ENCODE measurements at regions not wholly inside any gene's neighbourhood (a gene's known extent, or its start where the extent isn't known, plus 50 kb on each side); places are given as distances from the start of the nearest gene placed in this dataset.

DNA sequence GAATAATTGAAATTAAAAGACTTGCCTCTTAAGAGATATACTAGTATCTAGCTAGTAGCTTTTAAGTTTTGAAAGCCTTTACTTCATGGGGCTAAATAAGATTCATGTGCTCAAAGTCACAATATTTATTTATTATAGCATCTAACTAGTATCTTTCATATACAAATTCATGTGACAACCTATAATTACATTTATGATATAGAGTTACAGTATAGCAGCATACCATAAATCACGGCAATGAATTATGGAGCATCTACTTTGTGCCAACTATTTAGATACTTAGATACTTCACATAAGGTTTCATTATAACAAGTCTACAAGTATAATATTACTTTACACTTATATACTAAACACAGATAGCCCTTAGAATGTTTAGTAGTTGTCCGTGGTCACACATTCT, 229.4 kb downstream of the TPRG1 start:
- TF ChIP-seq, protein P1, sequence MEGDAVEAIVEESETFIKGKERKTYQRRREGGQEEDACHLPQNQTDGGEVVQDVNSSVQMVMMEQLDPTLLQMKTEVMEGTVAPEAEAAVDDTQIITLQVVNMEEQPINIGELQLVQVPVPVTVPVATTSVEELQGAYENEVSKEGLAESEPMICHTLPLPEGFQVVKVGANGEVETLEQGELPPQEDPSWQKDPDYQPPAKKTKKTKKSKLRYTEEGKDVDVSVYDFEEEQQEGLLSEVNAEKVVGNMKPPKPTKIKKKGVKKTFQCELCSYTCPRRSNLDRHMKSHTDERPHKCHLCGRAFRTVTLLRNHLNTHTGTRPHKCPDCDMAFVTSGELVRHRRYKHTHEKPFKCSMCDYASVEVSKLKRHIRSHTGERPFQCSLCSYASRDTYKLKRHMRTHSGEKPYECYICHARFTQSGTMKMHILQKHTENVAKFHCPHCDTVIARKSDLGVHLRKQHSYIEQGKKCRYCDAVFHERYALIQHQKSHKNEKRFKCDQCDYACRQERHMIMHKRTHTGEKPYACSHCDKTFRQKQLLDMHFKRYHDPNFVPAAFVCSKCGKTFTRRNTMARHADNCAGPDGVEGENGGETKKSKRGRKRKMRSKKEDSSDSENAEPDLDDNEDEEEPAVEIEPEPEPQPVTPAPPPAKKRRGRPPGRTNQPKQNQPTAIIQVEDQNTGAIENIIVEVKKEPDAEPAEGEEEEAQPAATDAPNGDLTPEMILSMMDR (IDR thresholded peaks at IDR 0.05), result no peak
- TF ChIP-seq POLR2A (IDR thresholded peaks at IDR 0.05), result no peak

Measured in heart left ventricle (tissue), 13 donors.